Transverse colon (tissue), 4 donors: ENCODE measurements at regions not wholly inside any gene's neighbourhood (a gene's known extent, or its start where the extent isn't known, plus 50 kb on each side); places are given as distances from the start of the nearest gene placed in this dataset.
A peak's percentile ranks its signal among the peaks of the same experiment; 100 is the strongest.

ENCODE experiments used
- DNase-seq: peaks from one replicate; pipeline ENCODE4 v3.0.0-alpha.2; 2019
- H3K27ac ChIP-seq, 4 donors: fragments of 200-600 bp; sonication (generic); 2 replicates each; pipeline ENCODE4 v1.5.1; 2016 to 2018; ENCODE audit warnings: inconsistent platforms in 4 of 4
- H3K27me3 ChIP-seq: fragments of 200-600 bp; sonication (generic); 2 replicates; pipeline ENCODE4 v1.5.1; 2017; ENCODE audit warnings: inconsistent platforms
- H3K36me3 ChIP-seq, 4 donors: fragments of 200-600 bp; sonication (generic); 2 replicates each; pipeline ENCODE4 v1.5.1; 2017 to 2019; ENCODE audit warnings: inconsistent platforms in 4 of 4
- H3K4me1 ChIP-seq, 4 donors: fragments of 200-600 bp; sonication (generic); 2 replicates each; pipeline ENCODE4 v1.5.1; 2017 to 2020; ENCODE audit warnings: inconsistent platforms in 4 of 4
- H3K4me3 ChIP-seq, 4 donors: fragments of 200-600 bp; sonication (generic); 1 replicate in 1 of 4; 2 replicates in 3 of 4; pipeline versions ENCODE4 v1.5.1 to v1.6.1; 2017 to 2019; ENCODE audit warnings: inconsistent platforms in 4 of 4
- H3K9me3 ChIP-seq, 2 donors: fragments of 200-600 bp; sonication (generic); 2 replicates each; pipeline ENCODE4 v1.5.1; 2017 to 2019; ENCODE audit warnings: inconsistent platforms in 2 of 2
- CTCF ChIP-seq, 5 experiments: fragments of 200-600 bp in 3 of 5; fragments of 450-650 bp in 2 of 5; sonication (generic) in 3 of 5; IDR thresholded peaks; 1 replicate in 2 of 5; 2 replicates in 3 of 5; pipeline ENCODE4 v1.5.1; 2016 to 2017; ENCODE audit warnings: antibody characterized with exemption in 5 of 5, inconsistent platforms in 3 of 5, mild to moderate bottlenecking in 2 of 5, moderate library complexity in 1 of 5
- EP300 ChIP-seq: sonication (generic); formaldehyde crosslinking; IDR thresholded peaks from one replicate; pipeline ENCODE4 v1.6.1; 2017; ENCODE audit warnings: antibody characterized with exemption, low read depth
- POLR2A ChIP-seq: fragments of 450-650 bp; IDR thresholded peaks from one replicate; pipeline ENCODE4 v1.6.1; 2016; ENCODE audit warnings: antibody characterized with exemption, mild to moderate bottlenecking, moderate library complexity
- POLR2AphosphoS5 ChIP-seq, 3 donors: sonication (generic); formaldehyde crosslinking; IDR thresholded peaks; one replicate each; pipeline ENCODE4 v1.6.1; 2016; ENCODE audit warnings: antibody characterized with exemption in 3 of 3
- WGBS, 2 donors: methylation state at CpG; one replicate each; pipeline ENCODE4 v1.1.5; 2018; ENCODE audit warnings: low coverage in 1 of 2; 5-methylcytosine and 5-hydroxymethylcytosine counted together
- in situ Hi-C, 4 donors: fragments of 200-750 bp; cut with MboI; loops; one replicate each; pipeline versions ENCODE4 v1.15.0 to v1.15.1; 2017; ENCODE audit warnings: low sequenced_read_pairs in 3 of 4, low pct_ligation_motif_present in 1 of 4, low pct_unique_long_range_greater_than_20kb in 1 of 4
- intact Hi-C: fragments of 100-400 bp; cut with DNase I; formaldehyde crosslinking; loops from one replicate; pipeline ENCODE4 v1.15.1; 2023; ENCODE audit warnings: low total_unique reads

GRCh38 chr14:101349108-101349507, 212.2 kb upstream of the DIO3 start:
- in situ Hi-C loops, result no loop called here
- intact Hi-C loops, result no loop called here
- no peak for DNase-seq
- H3K4me3 ChIP-seq, result no peak overlapping the region
- H3K9me3 ChIP-seq, result no peaks in the 10 kb centered on the region
- H3K4me1 ChIP-seq, result peaks cover 0 to 5% (median 2%) of the 10 kb centered on the region in 4 donors
- no peak overlapping the region for H3K27ac ChIP-seq
- TF ChIP-seq CTCF (IDR thresholded peaks at IDR 0.05) (no peak), POLR2A (no peak), EP300 (no peak), POLR2AphosphoS5 (IDR thresholded peaks at IDR 0.05) (no peak)
- H3K36me3 ChIP-seq, result no peaks in the 10 kb centered on the region
- H3K27me3 ChIP-seq, result no peaks in the 10 kb centered on the region
- WGBS, 2 donors, result 91% methylated on average over 3 of the region's 3 CpGs; no CpG with 5 or more reads in 1 of the 2 donors

GRCh38 chr14:101350021-101350420, 211.3 kb upstream of the DIO3 start:
- TF ChIP-seq POLR2A (no peak), EP300 (no peak)
- Histone ChIP-seq H3K27me3 (no peaks in the 10 kb centered on the region), H3K9me3 (no peaks in the 10 kb centered on the region), H3K4me1 (peaks cover 0 to 5% (median 2%) of the 10 kb centered on the region in 4 donors), H3K27ac (peak overlapping the region in 1 of 4 donors; percentile 11), H3K36me3 (no peaks in the 10 kb centered on the region), H3K4me3 (no peak overlapping the region)
- WGBS, 2 donors, result 66% methylated on average over 4 of the region's 4 CpGs; no CpG with 5 or more reads in 1 of the 2 donors
- in situ Hi-C loops, result no loop called here
- DNase-seq, result no peak
- intact Hi-C loops, result no loop called here

GRCh38 chr14:101350691-101351090, 210.6 kb upstream of the DIO3 start:
- Histone ChIP-seq H3K27ac (peak overlapping the region in 3 of 4 donors; percentile 13 to 39 (median 38)), H3K27me3 (no peaks in the 10 kb centered on the region), H3K36me3 (no peaks in the 10 kb centered on the region), H3K4me1 (peaks cover 0 to 5% (median 2%) of the 10 kb centered on the region in 4 donors), H3K4me3 (no peak overlapping the region), H3K9me3 (no peaks in the 10 kb centered on the region)
- 64 to 69% methylated on average over 5 of the region's 5 CpGs for WGBS, 2 donors
- intact Hi-C loops (no loop called here), in situ Hi-C loops (no loop called here)
- DNase-seq, result no peak
- peak in 1 of 5 experiments; percentile 11 for TF ChIP-seq CTCF (IDR thresholded peaks at IDR 0.05)
- no peak for TF ChIP-seq EP300
- TF ChIP-seq POLR2A, result no peak
- peak; percentile 30 to 68 (median 47) for TF ChIP-seq POLR2AphosphoS5 (IDR thresholded peaks at IDR 0.05)

GRCh38 chr14:101351146-101351545, 210.1 kb upstream of the DIO3 start:
- peaks cover 0 to 5% (median 2%) of the 10 kb centered on the region in 4 donors for H3K4me1 ChIP-seq
- DNase-seq, result no peak
- H3K27ac ChIP-seq, result peak overlapping the region in 3 of 4 donors; percentile 13 to 39 (median 38)
- H3K27me3 ChIP-seq, result no peaks in the 10 kb centered on the region
- in situ Hi-C loops, result no loop called here
- H3K4me3 ChIP-seq, result no peak overlapping the region
- TF ChIP-seq POLR2A (no peak), POLR2AphosphoS5 (IDR thresholded peaks at IDR 0.05) (no peak), EP300 (no peak), CTCF (IDR thresholded peaks at IDR 0.05) (no peak)
- 66% methylated on average over 7 of the region's 7 CpGs; no CpG with 5 or more reads in 1 of the 2 donors for WGBS, 2 donors
- no peaks in the 10 kb centered on the region for H3K9me3 ChIP-seq
- no peaks in the 10 kb centered on the region for H3K36me3 ChIP-seq
- intact Hi-C loops, result no loop called here

- Histone ChIP-seq H3K9me3 (no peaks in the 10 kb centered on the region), H3K27me3 (no peaks in the 10 kb centered on the region), H3K4me3 (no peak overlapping the region), H3K36me3 (no peaks in the 10 kb centered on the region), H3K4me1 (peaks cover 0 to 5% (median 2%) of the 10 kb centered on the region in 4 donors), H3K27ac (no peak overlapping the region)
- TF ChIP-seq POLR2A (no peak), POLR2AphosphoS5 (IDR thresholded peaks at IDR 0.05) (no peak), CTCF (IDR thresholded peaks at IDR 0.05) (no peak), EP300 (no peak)
- in situ Hi-C loops (no loop called here), intact Hi-C loops (no loop called here)
- WGBS, 2 donors, result 90% methylated on average over 5 of the region's 5 CpGs; no CpG with 5 or more reads in 1 of the 2 donors
- no peak for DNase-seq
Measured at GRCh38 chr14:101351769-101352168, 209.5 kb upstream of the DIO3 start.
